Lung (tissue), 11 donors: ENCODE measurements at regions not wholly inside any gene's neighbourhood (a gene's known extent, or its start where the extent isn't known, plus 50 kb on each side); places are given as distances from the start of the nearest gene placed in this dataset.

ENCODE experiments used
- ATAC-seq: fragments of 200-7000 bp; cut with Tn5 transposase; one replicate; pipeline ENCODE4 v1.9.1; 2020; ENCODE audit warnings: moderate number of reproducible peaks; ENCODE audit not compliant: insufficient read depth, low FRiP score
- DNase-seq, 3 donors: peaks; one replicate each; pipeline ENCODE4 v3.0.0-alpha.2; 2013 to 2017
- H3K27ac ChIP-seq, 2 donors: one replicate each; pipeline ENCODE4 v1.5.1; 2013; ENCODE audit warnings: mild to moderate bottlenecking in 2 of 2, moderate library complexity in 2 of 2, control low read depth in 1 of 2, inconsistent platforms in 1 of 2, low read depth in 1 of 2, low read length in 1 of 2
- H3K27me3 ChIP-seq, 3 donors: one replicate each; pipeline ENCODE4 v1.5.1; 2013; ENCODE audit warnings: low read length in 2 of 3; ENCODE audit not compliant: control insufficient read depth in 3 of 3, insufficient read depth in 3 of 3
- H3K36me3 ChIP-seq, 4 donors: one replicate each; pipeline ENCODE4 v1.5.1; 2013; ENCODE audit warnings: low read length in 4 of 4, mild to moderate bottlenecking in 1 of 4, moderate library complexity in 1 of 4; ENCODE audit not compliant: control insufficient read depth in 4 of 4, insufficient read depth in 4 of 4
- H3K4me1 ChIP-seq, 5 donors: one replicate each; pipeline ENCODE4 v1.5.1; 2013; ENCODE audit warnings: low read length in 5 of 5, mild to moderate bottlenecking in 2 of 5, moderate library complexity in 1 of 5; ENCODE audit not compliant: control insufficient read depth in 5 of 5, insufficient read depth in 5 of 5
- H3K4me3 ChIP-seq: one replicate; pipeline ENCODE4 v1.5.1; 2013; ENCODE audit warnings: mild to moderate bottlenecking, control low read depth, moderate library complexity
- H3K9ac ChIP-seq, 2 donors: one replicate each; pipeline ENCODE4 v1.5.1; 2013; ENCODE audit warnings: low read length in 2 of 2, control low read depth in 1 of 2; ENCODE audit not compliant: insufficient read depth in 1 of 2
- H3K9me3 ChIP-seq, 4 donors: one replicate each; pipeline ENCODE4 v1.5.1; 2013; ENCODE audit warnings: low read length in 3 of 4, mild to moderate bottlenecking in 1 of 4, moderate library complexity in 1 of 4; ENCODE audit not compliant: control insufficient read depth in 4 of 4, insufficient read depth in 3 of 4
- CTCF ChIP-seq: IDR thresholded peaks from 2 replicates; pipeline ENCODE4 v1.5.1; 2012; ENCODE audit warnings: mild to moderate bottlenecking; ENCODE audit errors: control extremely low read depth, extremely low read depth
- WGBS, 2 donors: extraction: QIAGEN DNeasy Blood & Tissue Kit; methylation state at CpG; one replicate each; pipeline ENCODE4 v1.1.7; 2013; 5-methylcytosine and 5-hydroxymethylcytosine counted together
- donor health status: control.
- donor health status: control.
- donor health status: Bipolar disorder and iron deficiency.
- donor health status: healthy.
- donor health status: DM: yes; HTN: yes; CAD: no.

GRCh38 chr7:155233311-155234157 lies 64.1 kb upstream of the INSIG1 start:
- Histone ChIP-seq H3K4me3 (no peak overlapping the region), H3K36me3 (no peaks in the 10 kb centered on the region), H3K9me3 (no peaks in the 10 kb centered on the region), H3K27me3 (no peaks in the 10 kb centered on the region), H3K4me1 (peaks cover 0 to 8% (median 0%) of the 10 kb centered on the region in 5 donors), H3K27ac (no peak overlapping the region), H3K9ac (no peak overlapping the region)
- WGBS, 2 donors, result 62 to 75% methylated on average over 28 of the region's 28 CpGs
- no peak for TF ChIP-seq CTCF
- ATAC-seq (no peak), DNase-seq (peak; percentile 35 to 62 (median 42))

- no peaks in the 10 kb centered on the region for H3K36me3 ChIP-seq
- H3K9me3 ChIP-seq, result no peaks in the 10 kb centered on the region
- H3K9ac ChIP-seq, result no peak overlapping the region
- H3K4me3 ChIP-seq, result no peak overlapping the region
- H3K4me1 ChIP-seq, result peaks cover 0 to 8% (median 0%) of the 10 kb centered on the region in 5 donors
- no peak for TF ChIP-seq CTCF
- no peak overlapping the region for H3K27ac ChIP-seq
- no peaks in the 10 kb centered on the region for H3K27me3 ChIP-seq
- WGBS, 2 donors, result 87 to 93% methylated on average over 6 of the region's 6 CpGs
- no peak for DNase-seq
- no peak for ATAC-seq
These were observed 63.6 kb upstream of the INSIG1 start for GRCh38 chr7:155234158-155234492.

- Histone ChIP-seq H3K4me1 (peaks cover 0 to 8% (median 0%) of the 10 kb centered on the region in 5 donors), H3K27ac (no peak overlapping the region), H3K4me3 (no peak overlapping the region), H3K27me3 (no peaks in the 10 kb centered on the region), H3K36me3 (no peaks in the 10 kb centered on the region), H3K9ac (no peak overlapping the region), H3K9me3 (no peaks in the 10 kb centered on the region)
- whole genome bisulfite sequencing, 2 donors, result 84 to 88% methylated on average over 14 of the region's 14 CpGs
- TF ChIP-seq CTCF, result no peak
- DNase-seq (no peak), ATAC-seq (no peak)
These were observed 62.5 kb upstream of the INSIG1 start for GRCh38 chr7:155234950-155235789.
